ENCODE measurements at regions not wholly inside any gene's neighbourhood (a gene's known extent, or its start where the extent isn't known, plus 50 kb on each side); places are given as distances from the start of the nearest gene placed in this dataset.
A peak's percentile ranks its signal among the peaks of the same experiment; 100 is the strongest.
"Not testable (repeated sequence)": the region's sequence is repeated elsewhere in the genome, so short reads cannot be mapped to it uniquely, and the experiment has no call there.

DNA sequence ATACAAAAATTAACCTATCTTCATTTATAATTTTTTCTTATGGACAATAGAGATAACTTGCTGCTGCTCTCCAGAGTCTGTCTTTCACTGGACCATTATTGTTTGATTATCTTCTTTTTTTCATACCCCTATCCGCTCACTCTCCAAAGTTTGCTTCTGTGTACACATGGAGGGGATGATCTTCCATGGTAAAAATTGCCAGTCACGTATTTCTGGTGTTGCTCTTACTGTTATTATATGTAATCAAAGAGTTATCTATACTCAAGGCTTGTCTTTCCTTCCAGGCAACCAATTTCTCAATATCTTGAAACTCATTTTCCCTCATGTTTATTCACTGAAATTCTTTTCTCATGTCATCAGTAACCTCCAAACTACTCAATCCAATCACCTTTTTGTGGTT, 817.8 kb upstream of the NECTIN3 start:
- DNase-seq, result no peak

- DNase-seq, result no peak
Measured at GRCh38 chr3:110254591-110254990, 817.0 kb upstream of the NECTIN3 start.

- no peak for DNase-seq
Measured at GRCh38 chr3:110261141-110261540, 810.5 kb upstream of the NECTIN3 start.

DNA sequence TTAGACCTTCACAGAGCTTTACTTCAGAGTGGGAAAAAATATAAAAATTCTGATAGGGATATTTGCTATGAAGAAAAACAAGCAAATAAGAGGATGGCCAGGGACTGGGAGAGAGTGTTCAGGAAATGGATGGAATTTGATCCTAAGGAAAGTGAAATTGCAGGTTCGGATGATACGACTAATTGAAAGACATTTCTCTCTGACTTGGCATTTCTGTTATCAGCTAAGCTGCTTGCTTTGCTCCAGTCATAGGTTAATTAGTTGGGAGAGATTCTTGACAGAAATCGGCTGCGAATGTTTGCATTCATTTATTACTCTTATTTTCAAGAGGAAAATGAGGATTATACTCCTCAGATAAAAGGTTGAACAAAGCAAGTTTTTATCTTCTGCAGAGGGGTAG, 808.7 kb upstream of the NECTIN3 start:
- DNase-seq, result no peak

- DNase-seq, result no peak
Measured at GRCh38 chr3:110265302-110265701, 806.3 kb upstream of the NECTIN3 start.

GRCh38 chr3:110267304-110267845, 804.2 kb upstream of the NECTIN3 start:
- DNase-seq, result no peak

GRCh38 chr3:110272525-110272924, 799.1 kb upstream of the NECTIN3 start:
- no peak for DNase-seq

GRCh38 chr3:110291886-110292501, 779.6 kb upstream of the NECTIN3 start:
- DNase-seq, result no peak

- no peak for DNase-seq
Measured at GRCh38 chr3:110293660-110294059, 778.0 kb upstream of the NECTIN3 start.

DNA sequence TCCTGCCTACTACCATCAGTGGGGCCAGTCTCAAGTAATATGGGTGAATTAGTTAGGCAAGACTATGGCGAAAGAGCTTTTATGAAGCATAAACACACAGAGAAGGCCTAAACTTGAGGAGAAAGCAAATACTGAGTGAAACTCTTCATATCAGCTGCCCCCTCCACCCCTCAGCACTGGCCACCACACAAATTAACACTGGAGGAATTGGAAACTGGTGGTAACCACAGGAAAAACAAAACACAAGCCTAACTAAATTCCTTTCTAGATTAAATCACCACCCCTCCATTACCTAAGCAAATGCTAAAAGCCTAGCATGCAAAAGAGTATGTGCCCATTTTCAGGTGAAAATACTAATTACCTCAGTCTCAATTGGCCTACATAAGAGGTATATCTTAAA, 774.7 kb upstream of the NECTIN3 start:
- DNase-seq, result no peak

- no peak for DNase-seq
Measured at GRCh38 chr3:110301781-110302180, 769.8 kb upstream of the NECTIN3 start.

- no peak for DNase-seq
Measured at GRCh38 chr3:110307065-110307809, 764.4 kb upstream of the NECTIN3 start.

- no peak for DNase-seq
Measured at GRCh38 chr3:110311541-110311940, 760.1 kb upstream of the NECTIN3 start.

DNA sequence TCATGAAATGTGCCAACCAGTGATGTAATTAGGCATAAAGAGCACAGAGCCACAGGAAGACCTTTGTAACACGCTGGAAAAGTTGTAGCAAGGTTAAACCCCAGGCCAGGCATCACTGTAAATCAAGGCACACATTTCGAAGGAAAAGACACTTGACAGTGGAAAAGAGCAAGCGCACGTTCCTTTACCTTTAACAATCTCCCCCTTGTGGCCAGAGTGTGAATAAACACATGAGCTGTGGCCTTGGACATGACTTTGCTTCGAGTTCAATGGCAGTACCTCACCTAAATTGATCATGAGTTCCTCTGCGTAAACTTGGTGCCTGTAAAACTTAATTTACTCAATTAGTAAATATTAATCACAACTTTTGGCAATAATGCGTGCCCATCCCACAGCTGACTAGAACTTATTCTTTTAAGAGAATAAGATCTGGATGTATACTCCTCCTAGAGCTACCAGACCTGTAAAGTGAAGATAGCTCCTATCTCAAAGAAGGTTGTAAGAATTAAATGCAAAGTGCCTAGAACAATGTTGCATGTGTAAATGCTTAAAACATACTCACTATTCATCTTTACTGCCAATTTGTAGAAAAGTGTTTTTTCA, 757.0 kb upstream of the NECTIN3 start:
- peak; percentile 46 for DNase-seq

GRCh38 chr3:110318108-110318507, 753.5 kb upstream of the NECTIN3 start:
- DNase-seq, result no peak

DNA sequence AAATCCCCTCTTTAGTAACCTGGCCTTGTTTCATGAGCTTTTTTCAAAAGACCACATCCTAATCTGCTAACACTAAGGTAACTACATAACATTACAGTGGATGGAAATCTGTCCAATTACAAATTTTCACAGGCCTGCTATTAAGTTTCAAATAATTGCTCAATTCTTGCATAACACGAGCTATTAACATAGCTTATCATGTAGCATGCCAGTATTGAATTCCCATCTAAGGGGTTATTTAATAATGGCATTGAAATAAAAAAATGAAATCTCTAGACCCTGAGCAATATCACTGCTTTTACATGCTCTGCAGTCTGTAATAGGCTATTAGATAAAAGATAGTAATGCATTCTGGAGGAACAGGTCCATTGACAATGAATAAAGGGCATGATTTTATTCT, 748.3 kb upstream of the NECTIN3 start:
- DNase-seq, result no peak

- DNase-seq, result no peak
Measured at GRCh38 chr3:110324171-110324705, 747.4 kb upstream of the NECTIN3 start.

DNA sequence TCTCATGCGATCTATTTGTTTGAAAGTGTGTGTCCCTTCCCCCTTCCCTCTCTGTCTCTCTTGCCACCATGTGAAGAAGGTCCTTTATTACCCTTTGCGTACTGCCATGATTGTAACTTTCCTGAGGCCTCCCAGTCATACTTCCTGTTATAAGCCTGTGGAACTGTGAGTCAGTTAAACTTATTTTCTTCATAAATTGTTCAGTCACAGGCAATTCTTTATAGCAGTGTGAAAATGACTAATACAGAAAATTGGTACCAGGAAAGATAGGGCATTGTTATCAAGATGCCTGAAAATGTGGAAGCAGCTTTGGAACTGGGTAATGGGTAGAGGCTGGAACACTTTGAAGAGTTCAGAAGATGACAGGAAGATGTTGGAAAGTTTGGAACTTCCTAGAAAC, 743.7 kb upstream of the NECTIN3 start:
- no peak for DNase-seq

DNA sequence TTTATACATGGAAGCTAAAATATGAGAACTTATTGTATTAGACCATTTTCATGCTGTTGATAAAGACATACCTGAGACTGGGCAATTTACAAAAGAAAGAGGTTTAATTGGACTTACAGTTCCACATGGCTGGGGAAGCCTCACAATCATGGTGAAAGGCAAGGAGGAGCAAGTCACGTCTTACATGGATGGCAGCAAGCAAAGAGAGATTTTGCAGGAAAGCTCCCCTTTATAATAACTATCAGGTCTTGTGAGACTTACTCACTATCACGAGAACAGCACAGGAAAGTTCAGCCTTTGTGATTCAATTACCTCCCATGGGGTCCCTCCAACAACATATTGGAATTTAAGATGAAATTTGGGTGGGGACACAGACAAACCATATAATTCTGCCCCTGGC, 740.1 kb upstream of the NECTIN3 start:
- not testable (repeated sequence) for DNase-seq

GRCh38 chr3:110332629-110333028, 739.0 kb upstream of the NECTIN3 start:
- no peak for DNase-seq

DNA sequence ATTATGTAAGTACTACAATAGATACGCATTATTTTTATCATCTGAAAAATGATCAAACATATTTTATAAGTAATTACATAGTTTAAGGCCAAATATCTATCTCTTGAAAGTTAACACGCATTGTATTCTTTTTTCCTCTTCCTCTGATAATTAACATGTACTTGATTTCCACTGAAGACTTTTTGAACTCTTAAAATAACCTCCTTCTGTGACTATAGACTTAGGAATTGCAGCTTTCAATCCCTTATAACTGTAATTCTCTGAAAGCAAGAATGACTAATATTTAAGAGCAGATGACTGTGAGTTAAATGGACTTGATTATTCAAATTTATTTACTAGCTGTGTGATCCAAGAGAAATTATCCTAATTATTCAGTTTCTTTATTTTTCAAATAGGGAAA, 730.6 kb upstream of the NECTIN3 start:
- no peak for DNase-seq

DNA sequence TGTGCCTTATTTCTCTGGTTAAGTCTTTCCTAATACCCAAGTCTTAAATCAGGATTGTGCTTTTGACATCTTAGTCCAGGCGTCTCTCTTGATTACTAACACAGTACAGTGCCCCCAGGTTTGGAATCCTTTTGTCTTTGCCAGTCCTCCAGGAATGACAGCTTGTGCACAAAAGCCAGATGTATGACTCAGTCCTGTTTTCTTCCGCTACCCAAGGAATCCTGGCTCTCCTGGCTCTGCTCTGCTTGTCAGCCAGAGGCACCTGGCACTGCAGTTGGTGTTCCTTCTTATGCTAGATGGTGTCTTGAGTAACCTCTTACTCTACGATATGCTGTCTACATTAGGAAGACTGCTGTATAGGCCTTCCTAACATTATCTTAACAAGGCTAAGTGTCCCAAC, 728.2 kb upstream of the NECTIN3 start:
- no peak for DNase-seq

GRCh38 chr3:110343945-110344344, 727.7 kb upstream of the NECTIN3 start:
- DNase-seq, result no peak

DNA sequence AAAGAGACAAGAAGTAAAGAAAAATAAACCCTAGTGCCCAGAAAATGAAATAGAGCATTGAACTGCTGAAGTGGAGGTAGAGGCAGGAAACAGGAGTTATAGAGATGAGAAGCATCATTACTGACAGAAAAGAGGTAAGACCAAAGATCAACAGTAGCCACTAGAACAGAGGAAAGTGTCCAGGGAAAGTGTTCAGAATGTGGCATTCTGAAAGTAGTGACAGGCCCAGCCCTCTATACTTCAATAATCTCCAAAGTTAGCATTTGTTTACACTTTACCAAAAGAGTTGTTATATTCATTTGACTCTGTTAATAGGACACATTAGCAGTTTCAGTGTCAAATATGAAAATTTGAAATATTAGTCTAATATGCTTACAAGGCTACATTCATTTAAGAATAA, 727.1 kb upstream of the NECTIN3 start:
- DNase-seq, result no peak

Data from activated CD8-positive, alpha-beta memory T cell treated with anti-CD3 and anti-CD28 coated beads, Interleukin-2, amount 50 U/mL, for 4 hours (primary cell).